Activated T-cell treated with anti-CD3 and anti-CD28 coated beads, Interleukin-2, amount 50 U/mL, for 1 hour (primary cell): ENCODE measurements at regions not wholly inside any gene's neighbourhood (a gene's known extent, or its start where the extent isn't known, plus 50 kb on each side); places are given as distances from the start of the nearest gene placed in this dataset.

ENCODE experiments used
- DNase-seq: peaks from one replicate; pipeline ENCODE4 v3.0.0-alpha.2; 2020

DNA sequence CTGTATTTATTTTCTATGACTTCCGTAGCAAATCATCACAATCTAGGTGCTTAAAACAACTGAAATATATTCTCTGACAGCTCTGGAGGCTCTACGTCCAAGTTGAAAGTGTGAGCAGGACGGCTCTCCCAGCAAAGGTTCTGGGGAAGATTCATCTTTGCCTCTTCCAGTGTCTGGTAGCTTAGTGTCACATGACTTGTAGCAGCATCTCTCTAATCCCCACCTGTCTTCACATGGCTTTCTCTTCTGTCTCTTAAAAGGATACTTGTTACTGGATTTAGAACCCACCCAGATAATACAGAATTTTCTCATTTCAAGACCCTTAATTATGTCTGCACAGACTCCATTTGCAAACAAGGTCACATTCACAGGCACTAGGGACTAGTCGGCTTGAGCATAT is 687.7 kb upstream of the RBFOX1 start:
- DNase-seq = no peak

DNA sequence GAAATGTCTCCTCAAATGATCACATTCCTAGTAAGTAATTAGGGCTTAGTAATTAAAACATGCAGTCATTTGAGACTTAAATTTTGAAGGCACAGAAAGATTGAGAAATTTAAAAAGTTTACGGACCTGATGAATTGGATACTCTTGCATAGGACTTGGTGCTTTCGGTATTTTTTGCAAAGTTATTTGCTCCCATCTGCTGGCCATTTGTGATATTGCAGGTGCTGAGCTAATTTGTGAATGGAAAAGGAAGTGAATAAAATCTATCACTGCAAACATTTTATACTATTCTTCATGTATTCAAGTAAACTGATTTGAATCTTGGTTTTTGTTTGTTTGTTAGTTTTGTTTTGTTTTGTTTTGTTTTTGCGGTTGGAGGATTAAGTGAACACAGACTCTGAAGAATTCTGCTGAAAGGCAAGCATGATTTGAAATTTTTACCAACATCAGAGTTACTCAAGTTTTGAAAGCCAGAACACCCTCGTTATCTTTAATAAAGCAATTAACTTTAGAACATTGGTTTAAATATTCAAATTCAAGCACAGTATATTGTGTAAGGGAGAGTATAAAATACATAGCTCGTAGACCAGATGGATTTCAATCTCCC is 689.5 kb upstream of the RBFOX1 start:
- no peak for DNase-seq

DNA sequence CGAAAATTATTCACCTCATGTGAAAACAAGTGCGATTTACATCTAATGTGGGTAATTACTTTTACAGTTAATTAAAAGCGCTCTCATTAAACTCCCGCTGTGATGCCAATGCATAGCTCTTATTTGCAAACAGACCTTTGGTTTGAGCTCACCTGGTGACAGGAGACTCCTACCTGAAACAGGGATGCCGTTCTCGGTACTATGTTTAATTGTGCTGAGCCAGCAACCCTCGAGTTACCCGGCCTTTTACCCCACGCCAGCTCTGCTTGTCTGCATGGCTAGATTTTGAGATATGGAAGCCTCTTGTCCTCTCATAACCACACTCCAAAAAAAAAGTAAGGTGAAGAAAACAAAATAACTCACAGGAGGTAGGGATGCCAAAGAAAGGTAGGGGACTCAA is 690.4 kb upstream of the RBFOX1 start:
- no peak for DNase-seq

DNA sequence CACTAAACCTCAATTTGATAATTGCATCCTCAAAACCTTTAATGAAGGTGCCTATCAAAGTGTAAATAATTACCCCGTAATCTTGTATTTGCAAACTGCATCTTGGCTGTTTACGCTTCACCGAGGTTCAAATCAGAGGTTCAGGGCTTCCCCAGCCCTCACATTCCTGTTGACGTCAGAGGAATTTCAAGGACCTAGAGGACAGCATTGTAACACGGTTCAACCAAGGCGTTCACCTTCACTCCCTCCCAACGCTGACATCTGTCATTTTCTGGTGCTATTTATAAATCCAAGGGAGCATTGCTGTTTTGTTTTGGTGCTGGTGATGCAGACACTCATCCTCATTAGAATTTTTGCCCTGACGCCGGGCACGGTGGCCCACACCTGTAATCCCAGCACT is 691.6 kb upstream of the RBFOX1 start:
- no peak for DNase-seq

DNA sequence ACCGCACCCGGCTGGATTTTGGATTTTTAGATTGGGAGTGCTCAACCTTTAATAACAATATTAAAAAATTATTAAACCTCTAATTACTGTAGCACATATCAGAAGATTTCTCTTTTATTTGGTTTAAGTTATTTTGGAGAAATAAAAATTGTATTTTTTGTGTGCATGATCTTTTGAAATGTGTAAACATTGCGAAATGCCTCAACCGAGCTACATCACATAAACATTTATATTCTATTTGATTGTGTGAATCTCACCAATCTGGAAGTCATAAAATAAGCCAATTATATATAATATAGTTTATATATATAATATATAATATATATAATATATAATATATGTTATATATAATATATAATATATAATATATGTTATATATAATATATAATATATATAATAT is 696.2 kb upstream of the RBFOX1 start:
- DNase-seq = no peak

DNA sequence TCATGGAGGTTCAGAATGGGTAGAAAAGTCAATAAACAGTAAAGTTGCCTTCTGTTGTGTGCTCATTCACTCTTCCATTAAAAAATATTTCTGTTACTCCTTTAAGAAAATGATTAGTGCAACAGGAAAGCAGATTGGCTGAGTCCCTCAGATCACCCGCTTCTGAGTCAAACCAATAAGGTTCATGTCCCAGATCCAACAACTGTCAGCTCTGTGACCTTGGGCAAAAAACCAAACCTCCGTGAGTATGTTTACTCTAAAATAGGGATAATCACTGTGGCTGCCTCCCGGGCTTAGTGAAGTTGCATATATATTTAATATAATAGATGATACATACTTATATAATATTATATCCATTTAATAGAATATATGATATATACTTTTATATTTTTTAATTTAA is 698.5 kb upstream of the RBFOX1 start:
- DNase-seq = no peak

DNA sequence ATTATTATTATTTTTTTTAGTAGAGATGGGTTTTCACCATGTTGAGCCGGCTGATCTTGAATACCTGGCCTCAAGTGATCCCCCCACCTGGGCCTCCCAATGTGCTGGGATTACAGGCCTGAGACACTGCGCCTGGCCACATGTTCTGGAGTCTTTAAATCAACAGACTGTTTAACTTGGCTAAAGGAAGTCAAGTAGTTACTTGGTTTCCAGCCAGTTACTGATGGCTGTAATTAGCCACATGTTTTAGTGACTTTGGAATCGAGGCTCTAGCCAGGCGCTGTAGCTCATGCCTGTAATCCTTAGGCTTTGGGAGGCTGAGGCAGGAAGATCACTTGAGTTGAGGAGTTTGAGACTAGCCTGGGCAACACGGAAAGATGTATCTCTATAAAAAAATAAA is 699.2 kb upstream of the RBFOX1 start:
- no peak for DNase-seq

DNA sequence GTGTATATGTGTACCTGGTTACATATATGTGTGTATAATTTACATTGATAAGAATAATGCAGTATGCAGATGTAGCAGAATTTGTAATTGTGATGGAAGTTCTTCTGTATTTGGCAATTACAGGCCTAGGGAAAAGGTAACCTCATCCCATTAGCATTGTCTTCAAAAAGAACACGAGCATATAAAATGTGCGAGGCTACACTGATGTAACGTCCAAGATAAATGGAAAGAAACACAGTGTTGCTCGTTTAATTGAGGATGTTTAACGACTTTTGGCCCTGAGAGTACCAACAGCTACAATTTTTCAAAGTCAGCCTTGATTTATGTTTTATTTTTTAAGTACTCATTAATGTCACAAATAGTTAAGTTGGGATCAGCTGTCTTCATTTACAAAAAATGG is 703.5 kb upstream of the RBFOX1 start:
- no peak for DNase-seq

DNA sequence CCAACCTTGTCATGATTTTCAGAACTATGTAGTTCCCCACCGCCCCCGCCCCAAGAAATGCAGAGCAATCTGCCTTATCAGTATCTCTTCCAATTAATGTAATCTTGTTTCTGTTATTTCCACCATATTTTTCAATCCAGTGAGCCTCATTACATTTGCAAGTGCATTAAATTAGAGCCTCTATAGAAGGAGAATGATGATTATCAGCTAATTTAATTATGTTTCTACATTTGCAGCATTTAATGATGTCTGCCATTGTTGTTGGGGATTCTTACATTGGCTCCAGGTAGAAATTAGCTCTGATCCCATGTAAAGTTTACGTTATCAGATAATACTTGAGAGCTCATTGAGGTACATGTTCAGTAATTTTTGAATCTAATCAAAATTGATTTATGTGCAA is 707.0 kb upstream of the RBFOX1 start:
- no peak for DNase-seq

DNA sequence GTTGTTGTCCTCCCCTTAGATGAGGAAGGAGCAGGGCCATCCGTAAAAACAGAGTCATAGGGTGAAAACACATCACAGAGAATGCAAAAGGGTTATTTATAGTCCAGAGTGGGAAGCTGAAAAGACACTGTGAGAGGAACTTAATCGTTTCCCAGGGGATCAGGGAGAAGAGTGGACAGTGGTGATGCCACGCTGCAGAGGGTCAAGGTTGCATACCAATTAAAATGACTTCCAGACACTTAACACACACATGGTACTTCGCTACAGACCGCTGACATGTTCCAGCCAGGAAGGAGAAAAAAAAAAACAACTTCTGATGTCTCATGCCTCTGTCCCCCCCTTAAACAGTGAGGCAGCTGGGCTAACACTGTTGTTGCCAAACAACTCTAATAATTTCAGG is 713.8 kb upstream of the RBFOX1 start:
- DNase-seq = no peak

DNA sequence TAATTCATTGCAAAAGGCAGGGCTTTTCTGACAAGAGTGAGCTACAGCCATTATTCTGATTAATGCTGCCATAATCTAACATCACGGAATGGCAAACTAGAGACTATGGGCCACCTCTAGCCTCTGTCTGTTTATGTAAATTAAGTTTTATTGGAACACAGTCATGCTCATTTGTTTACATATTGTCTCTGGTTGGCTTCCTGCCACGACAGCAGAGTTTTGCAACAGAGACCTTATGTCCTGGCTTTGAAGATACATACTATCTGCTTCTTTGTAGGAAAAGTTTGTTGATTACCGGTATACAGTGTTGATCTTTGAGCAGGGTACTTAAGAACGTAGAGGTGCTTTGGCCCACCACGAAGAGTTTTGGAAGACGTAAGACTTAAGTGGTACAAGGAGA is 715.9 kb upstream of the RBFOX1 start:
- no peak for DNase-seq

DNA sequence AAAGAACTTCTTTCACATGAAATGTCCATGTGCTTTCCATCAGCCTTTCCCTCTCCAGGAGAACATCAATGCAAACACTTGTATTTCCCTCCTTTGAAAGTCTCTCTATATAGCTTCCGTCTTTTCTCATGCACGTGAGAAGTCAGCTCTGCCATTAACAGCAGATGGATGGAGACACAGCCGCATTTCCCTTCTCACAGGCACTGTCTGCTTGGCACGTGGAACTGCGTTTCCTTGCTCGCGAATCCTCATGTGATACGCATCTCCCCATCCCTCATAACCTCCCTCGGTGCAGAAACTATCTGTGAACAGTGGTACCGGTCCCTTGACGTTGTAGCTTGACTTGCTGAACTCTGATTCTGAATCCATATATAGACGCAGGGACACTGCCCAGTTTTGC is 717.0 kb upstream of the RBFOX1 start:
- DNase-seq = no peak

DNA sequence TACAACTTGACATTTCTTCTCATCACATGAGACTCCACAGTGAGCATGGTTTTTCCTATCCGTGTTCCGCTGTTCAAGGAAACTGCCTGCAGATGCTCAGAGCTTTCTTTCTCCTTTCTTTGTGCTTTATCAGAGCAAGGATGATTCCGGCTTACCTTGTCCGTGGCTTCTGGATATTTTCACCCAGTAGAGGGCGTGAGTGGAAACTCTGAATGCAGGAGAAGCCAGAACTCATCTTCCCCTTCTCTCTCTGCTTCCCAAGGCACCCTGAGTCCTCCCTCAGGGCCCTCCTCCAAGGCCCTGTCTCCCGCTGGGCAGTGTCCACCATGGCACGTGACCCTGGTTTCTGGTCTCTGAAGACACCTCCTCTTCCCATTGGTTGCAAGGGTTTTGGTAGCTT is 721.1 kb upstream of the RBFOX1 start:
- no peak for DNase-seq

DNA sequence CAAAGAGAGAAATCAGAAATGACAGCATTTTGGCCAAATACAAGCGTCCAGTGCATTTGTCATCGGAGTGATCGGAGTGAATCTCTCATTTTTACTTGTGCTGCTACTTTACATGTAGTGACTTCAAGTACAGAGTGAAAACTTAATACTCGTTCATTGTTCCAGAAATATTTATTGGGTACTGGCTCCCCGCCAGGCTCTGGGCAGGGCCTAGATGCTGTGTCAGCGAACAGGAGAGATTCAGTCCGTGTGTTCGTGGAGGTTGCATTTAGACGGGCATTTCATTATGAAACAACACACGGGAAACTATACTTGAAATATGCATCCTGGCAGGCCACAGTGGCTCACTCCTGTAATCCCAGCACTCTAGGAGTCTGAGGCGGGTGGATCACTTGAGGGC is 727.2 kb upstream of the RBFOX1 start:
- no peak for DNase-seq

DNA sequence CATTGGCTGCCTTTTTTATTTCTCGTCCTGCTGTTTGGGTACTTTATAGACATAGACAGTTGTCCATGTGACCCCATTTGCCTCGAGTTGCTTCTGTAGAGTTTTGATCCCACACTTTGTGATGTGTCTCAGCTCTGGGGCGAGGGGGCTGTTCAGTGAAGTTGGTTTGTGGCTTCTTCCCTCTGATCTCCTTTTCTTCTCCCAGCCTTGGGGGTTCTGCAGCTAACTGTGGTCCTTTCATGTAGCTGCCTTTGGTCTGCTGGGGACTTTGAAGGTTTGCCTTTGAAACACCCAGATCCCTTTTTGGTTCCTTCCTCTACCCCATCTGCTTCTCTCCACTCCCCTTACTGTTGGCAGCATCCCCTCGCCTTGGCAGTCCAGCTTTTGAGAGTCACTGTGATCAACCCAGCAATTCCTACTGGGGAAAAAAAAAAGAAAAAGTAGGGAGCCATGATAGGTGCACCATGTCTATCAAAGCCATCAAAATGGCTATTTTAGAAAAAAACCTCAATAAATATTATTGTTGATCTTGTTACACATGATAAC is 728.8 kb upstream of the RBFOX1 start:
- DNase-seq = no peak

DNA sequence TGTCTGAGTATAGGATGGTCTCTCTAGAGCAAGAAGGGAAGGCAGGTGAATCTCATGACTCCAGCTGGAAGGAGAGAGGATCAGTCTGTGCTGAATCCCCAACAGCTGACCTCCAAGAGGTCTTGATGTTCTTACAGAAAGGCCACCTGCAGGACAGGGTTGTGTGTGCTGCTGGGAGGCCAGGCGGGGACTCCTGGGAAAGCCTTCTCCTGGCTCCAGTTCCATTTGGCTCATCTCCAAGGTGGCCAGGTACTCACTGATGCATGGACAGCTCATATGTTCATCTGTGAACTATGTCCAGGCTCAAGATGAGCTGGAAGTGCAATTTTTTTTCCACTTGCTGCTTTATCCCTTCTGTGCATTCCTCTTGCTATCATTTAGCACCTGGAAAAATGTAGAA is 730.2 kb upstream of the RBFOX1 start:
- DNase-seq = no peak

DNA sequence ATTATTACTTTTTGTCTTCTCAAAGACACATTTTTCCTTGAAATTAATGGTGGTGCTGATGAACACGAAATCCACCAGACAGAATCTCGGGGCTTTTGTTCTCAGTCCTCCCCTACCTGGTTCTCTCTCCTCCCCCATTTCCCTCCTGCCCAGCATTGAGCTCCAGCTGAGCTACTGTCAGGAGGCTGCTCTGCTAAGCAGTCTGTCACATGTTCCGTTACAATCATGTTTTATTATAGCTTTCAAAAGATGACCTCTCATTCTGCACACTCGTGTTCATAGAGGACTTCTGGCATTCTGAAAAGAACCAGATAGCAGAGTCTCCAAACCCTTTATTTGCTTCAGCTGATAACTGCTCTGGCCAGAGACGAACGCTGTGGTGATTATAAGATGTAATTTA is 732.5 kb upstream of the RBFOX1 start:
- DNase-seq = no peak

DNA sequence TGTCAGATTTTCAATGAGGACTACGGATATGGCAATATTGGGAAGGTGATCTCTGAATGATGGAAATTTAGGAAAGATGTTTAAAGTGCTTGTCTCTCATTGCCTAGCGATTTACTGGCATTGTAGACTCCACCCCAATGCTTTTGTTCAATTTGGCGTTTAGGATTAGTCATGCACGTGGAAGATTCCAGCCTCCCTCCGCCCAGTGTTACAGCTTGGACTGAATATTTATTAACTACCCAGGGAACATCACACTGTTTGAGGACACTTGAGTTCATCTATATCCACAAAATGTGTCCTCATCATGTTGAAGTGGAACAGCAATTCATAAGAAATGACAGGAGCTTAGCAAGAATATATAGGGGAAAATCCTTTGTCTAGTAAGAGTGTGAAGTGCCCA is 738.8 kb upstream of the RBFOX1 start:
- no peak for DNase-seq

DNA sequence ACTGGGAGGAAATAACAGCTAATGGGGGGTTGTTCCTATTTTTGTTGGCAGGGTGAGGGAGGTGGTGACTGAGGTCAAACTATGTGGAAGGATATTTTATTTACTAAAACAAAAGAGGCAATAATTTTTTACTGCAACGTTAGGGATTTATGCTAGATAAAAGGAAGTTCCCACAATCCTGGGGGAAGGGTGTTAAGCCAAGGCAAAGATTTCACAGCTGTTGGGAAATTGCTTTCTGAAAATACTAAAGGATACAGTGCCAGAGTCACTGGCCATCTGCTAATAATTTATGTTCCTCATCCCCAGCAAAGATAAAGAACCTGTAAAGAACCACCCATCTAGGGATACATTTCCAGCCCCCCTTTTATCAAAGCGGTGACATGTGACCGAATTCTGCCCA is 756.0 kb upstream of the RBFOX1 start:
- no peak for DNase-seq

DNA sequence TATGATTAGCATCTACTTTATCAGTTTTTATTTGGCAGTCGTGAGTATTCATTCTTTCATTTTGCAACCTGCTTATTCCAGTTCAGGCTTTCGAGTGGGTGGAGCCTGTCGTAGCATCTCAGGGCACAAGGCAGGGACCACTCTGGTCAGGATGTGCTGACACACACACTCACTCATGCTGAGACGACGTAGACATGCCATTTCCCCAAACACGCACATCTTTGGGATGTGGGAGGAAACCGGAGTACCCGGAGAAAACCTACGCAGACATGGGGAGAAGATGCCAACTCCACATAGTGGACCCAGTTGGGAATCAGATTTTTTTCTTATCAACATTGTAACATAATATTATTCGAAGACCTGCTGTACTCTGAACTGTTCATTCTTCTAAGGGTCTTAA is 756.5 kb upstream of the RBFOX1 start:
- DNase-seq = no peak

DNA sequence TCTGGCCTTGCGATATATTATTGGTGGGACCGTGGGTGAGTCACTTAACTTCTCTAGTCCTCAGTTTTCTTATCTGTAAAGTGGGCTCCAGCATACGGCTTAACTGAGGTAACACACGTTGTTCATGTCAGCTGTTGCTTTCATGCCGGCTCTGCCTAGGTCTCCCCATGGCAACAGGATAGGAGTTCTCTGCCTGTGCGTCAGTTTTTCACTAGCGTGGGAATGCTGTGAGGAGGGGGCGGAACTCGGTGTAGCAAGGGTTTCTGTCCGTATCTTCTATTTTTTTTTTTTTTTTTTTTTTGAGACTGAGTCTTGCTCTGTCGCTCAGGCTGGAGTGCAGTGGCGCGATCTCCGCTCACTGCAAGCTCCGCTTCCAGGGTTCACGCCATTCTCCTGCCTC is 758.5 kb upstream of the RBFOX1 start:
- DNase-seq = no peak

DNA sequence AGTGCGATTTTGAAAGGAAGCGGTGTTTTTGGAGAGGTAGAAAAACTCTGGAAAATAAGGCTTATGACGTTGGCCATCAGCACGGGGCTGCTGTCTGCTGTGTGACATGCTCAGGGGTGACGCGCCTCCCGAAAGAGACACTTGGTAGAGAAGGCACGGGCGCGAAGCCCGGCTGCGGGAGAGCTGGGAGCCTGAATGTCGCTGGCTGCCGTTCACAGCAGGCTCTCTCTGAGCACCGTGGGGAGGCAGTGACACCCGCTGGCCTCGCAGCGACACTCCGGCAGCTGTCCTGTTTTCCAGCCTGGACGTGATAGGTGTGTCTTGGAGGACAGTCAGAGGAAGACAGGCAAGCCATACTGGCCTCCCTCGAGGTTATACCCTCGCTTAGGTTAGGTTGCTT is 759.1 kb upstream of the RBFOX1 start:
- no peak for DNase-seq

DNA sequence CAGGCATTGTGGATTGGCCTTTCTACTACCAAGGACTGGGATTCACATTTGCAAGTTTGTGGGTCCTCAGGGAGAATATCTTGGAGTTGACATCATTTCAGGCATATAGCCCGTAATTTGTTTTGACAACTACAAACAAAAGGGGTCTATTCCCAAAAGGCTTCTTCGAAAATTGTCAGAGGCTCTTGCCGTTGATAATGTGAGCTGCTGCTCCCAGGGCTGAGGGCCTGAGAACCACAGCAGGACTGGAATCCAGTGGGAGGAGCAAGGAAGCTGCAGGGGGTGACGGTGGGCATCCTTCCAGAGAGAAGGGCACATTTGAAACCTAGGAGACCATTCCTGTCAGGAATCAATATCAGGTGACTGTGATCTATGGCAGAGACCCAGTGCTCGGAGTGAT is 761.6 kb upstream of the RBFOX1 start:
- DNase-seq = no peak

DNA sequence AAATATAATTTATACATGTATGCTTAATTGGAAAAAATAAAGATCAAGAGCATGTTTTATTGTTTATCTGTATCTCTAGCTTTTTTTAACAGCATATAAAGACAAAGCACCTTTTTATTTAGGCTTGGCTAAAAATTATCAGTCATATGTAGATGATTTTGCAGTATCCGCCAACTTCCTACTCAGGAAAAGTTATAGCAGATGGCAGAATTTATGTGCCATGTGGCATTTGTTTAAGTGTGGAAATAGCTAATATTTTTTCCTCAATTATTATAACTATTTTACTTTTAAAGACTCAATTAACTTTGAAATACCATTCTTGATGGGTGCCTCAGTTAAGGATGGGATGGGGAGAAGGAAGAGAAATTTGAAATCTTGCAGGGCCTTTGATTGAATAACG is 762.1 kb upstream of the RBFOX1 start:
- DNase-seq = no peak

DNA sequence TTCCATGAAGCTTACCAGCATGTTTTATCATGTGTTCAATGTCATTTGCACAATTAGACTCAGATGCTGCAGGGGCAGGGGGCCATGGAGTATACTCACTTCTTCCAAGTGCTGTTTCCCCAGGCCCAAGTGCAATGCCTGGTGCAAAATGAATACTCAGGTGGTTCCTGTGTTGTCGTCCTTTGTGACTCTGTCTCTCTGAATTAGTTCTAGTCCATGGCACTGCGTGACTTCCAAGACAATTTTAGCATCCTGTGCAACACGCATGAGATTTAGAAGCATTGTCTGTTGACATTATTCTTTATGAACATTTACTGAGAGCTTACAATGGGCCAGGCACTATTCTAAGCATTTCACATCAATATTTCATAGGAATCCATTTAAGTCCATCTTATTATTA is 769.7 kb upstream of the RBFOX1 start:
- DNase-seq = no peak
